ENCODE measurements at regions not wholly inside any gene's neighbourhood (a gene's known extent, or its start where the extent isn't known, plus 50 kb on each side); places are given as distances from the start of the nearest gene placed in this dataset.

DNA sequence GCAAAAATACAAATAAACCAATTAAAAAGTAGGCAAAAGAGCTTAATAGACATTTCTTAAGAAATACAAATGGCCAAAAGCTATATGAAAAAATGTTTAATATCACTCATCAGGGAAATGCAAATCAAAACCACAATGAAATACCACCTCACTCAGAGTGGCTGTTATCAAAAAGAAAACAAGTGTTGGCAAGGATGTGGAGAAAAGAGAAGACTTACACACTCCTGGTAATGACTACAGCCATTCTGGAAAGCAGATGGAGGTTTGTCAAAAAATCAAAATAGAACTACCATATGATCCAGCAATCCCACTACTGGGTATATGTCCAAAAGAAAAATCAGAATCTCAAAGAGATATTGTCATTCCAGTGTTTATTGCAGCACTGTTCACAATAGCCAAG is 223.5 kb upstream of the SLC10A2 start:
- Histone ChIP-seq H3K4me1 (ENCODE audit: insufficient read depth, low read length, severe bottlenecking) (no peaks in the 10 kb centered on the region), H3K4me2 (ENCODE audit: low read length) (no peak overlapping the region), H3K9me3 (ENCODE audit: low read length) (no peaks in the 10 kb centered on the region), H3K9me2 (ENCODE audit: low read depth, low read length) (no peaks in the 10 kb centered on the region), H3K27me3 (ENCODE audit: insufficient read depth, low read length) (no peaks in the 10 kb centered on the region), H3K4me3 (ENCODE audit: low read depth, low read length, poor library complexity, severe bottlenecking) (no peak overlapping the region), H3K9ac (ENCODE audit: low read length) (no peak overlapping the region), H2AFZ (ENCODE audit: low read length) (no peak overlapping the region), H3K36me3 (ENCODE audit: insufficient read depth, low read length) (no peaks in the 10 kb centered on the region), H3K27ac (ENCODE audit: low read depth, low read length, poor library complexity, severe bottlenecking) (no peak overlapping the region), H4K20me1 (ENCODE audit: insufficient read depth, low read length) (no peaks in the 10 kb centered on the region), H3F3A (ENCODE audit: insufficient read depth, low read length) (no peaks in the 10 kb centered on the region), H3K79me2 (ENCODE audit: insufficient read depth, low read length) (no peaks in the 10 kb centered on the region)
- TF ChIP-seq, protein P1, sequence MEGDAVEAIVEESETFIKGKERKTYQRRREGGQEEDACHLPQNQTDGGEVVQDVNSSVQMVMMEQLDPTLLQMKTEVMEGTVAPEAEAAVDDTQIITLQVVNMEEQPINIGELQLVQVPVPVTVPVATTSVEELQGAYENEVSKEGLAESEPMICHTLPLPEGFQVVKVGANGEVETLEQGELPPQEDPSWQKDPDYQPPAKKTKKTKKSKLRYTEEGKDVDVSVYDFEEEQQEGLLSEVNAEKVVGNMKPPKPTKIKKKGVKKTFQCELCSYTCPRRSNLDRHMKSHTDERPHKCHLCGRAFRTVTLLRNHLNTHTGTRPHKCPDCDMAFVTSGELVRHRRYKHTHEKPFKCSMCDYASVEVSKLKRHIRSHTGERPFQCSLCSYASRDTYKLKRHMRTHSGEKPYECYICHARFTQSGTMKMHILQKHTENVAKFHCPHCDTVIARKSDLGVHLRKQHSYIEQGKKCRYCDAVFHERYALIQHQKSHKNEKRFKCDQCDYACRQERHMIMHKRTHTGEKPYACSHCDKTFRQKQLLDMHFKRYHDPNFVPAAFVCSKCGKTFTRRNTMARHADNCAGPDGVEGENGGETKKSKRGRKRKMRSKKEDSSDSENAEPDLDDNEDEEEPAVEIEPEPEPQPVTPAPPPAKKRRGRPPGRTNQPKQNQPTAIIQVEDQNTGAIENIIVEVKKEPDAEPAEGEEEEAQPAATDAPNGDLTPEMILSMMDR (IDR thresholded peaks at IDR 0.05; ENCODE audit: low read length), result no peak
- TF ChIP-seq EZH2 (IDR thresholded peaks at IDR 0.05; ENCODE audit: borderline replicate concordance, low read length), result no peak

DNA sequence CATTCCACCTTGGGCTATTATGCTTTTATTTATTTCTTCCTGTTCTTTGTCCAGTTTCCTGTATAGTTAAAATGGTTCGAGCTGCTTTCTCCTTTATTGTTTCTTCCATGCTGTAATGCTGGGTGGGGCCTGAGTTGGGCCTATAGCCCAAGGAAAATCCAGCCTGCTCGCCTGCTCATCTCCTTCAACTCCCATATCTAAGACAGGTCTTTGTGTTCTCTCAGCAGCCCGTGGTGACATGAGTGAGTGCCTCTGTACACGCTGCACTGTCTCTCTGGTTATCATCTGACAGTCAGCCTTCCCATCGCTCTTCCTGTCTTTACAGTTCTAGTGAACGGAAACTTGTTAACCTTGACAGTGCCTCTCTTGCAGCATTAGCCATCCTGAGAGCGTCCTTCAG is 221.9 kb upstream of the SLC10A2 start:
- Histone ChIP-seq H3K4me2 (ENCODE audit: low read length) (no peak overlapping the region), H4K20me1 (ENCODE audit: insufficient read depth, low read length) (no peaks in the 10 kb centered on the region)

DNA sequence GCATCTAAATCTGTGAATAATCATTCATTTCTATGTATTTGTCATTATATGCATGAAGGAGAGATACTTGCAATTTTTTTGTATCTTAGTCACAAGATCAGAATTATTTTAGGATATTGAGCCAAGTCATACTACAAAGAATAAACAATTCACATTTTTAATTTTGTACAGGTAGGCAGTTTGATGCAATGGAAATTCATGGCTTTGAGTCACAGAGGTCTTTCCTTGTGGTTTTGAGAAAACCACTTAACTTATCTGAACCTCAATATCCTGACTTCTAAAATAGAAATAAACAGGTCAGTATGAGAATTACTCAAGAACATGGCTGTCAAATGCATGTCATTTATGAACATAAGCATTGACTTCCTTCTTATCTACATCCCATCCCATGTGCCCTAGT is 221.4 kb upstream of the SLC10A2 start:
- Histone ChIP-seq H3K9me2 (ENCODE audit: low read depth, low read length) (no peaks in the 10 kb centered on the region), H3K9me3 (ENCODE audit: low read length) (no peaks in the 10 kb centered on the region), H3F3A (ENCODE audit: insufficient read depth, low read length) (no peaks in the 10 kb centered on the region), H3K36me3 (ENCODE audit: insufficient read depth, low read length) (no peaks in the 10 kb centered on the region), H3K4me1 (ENCODE audit: insufficient read depth, low read length, severe bottlenecking) (no peaks in the 10 kb centered on the region), H3K9ac (ENCODE audit: low read length) (no peak overlapping the region), H3K4me2 (ENCODE audit: low read length) (no peak overlapping the region), H3K27me3 (ENCODE audit: insufficient read depth, low read length) (no peaks in the 10 kb centered on the region), H3K4me3 (ENCODE audit: low read depth, low read length, poor library complexity, severe bottlenecking) (no peak overlapping the region), H4K20me1 (ENCODE audit: insufficient read depth, low read length) (no peaks in the 10 kb centered on the region), H3K79me2 (ENCODE audit: insufficient read depth, low read length) (no peaks in the 10 kb centered on the region), H2AFZ (ENCODE audit: low read length) (no peak overlapping the region), H3K27ac (ENCODE audit: low read depth, low read length, poor library complexity, severe bottlenecking) (no peak overlapping the region)
- TF ChIP-seq, protein P1 (IDR thresholded peaks at IDR 0.05; ENCODE audit: low read length), result no peak

More for the DNA sequence above, 221.9 kb upstream of the SLC10A2 start:
- H3K9me2 ChIP-seq (ENCODE audit: low read depth, low read length), result no peaks in the 10 kb centered on the region
- no peak overlapping the region for H2AFZ ChIP-seq (ENCODE audit: low read length)
- no peaks in the 10 kb centered on the region for H3K79me2 ChIP-seq (ENCODE audit: insufficient read depth, low read length)
- no peak overlapping the region for H3K9ac ChIP-seq (ENCODE audit: low read length)
- H3K9me3 ChIP-seq (ENCODE audit: low read length), result no peaks in the 10 kb centered on the region
- TF ChIP-seq, protein P1 (IDR thresholded peaks at IDR 0.05; ENCODE audit: low read length), result no peak
- H3K4me1 ChIP-seq (ENCODE audit: insufficient read depth, low read length, severe bottlenecking), result no peaks in the 10 kb centered on the region
- no peaks in the 10 kb centered on the region for H3F3A ChIP-seq (ENCODE audit: insufficient read depth, low read length)
- no peak overlapping the region for H3K27ac ChIP-seq (ENCODE audit: low read depth, low read length, poor library complexity, severe bottlenecking)
- H3K4me3 ChIP-seq (ENCODE audit: low read depth, low read length, poor library complexity, severe bottlenecking), result no peak overlapping the region
- no peaks in the 10 kb centered on the region for H3K27me3 ChIP-seq (ENCODE audit: insufficient read depth, low read length)
- H3K36me3 ChIP-seq (ENCODE audit: insufficient read depth, low read length), result no peaks in the 10 kb centered on the region
